HG02642 (cell line): ENCODE measurements at regions not wholly inside any gene's neighbourhood (a gene's known extent, or its start where the extent isn't known, plus 50 kb on each side); places are given as distances from the start of the nearest gene placed in this dataset.

Experiments used
- ATAC-seq: cut with Tn5 transposase; IDR thresholded peaks from one replicate; pipeline ENCODE4 v1.9.1; 2021; ENCODE audit warnings: mild to moderate bottlenecking; ENCODE audit not compliant: unreplicated experiment, poor library complexity

GRCh38 chr13:91184244-91184926 lies 163.1 kb upstream of the MIR17HG start:
- no peak for ATAC-seq

- no peak for ATAC-seq
Observed at GRCh38 chr13:91185294-91185863, 162.1 kb upstream of the MIR17HG start.

- no peak for ATAC-seq
Observed at GRCh38 chr13:91187522-91187921, 160.0 kb upstream of the MIR17HG start.

- ATAC-seq: no peak
Observed at GRCh38 chr13:91189506-91189905, 158.0 kb upstream of the MIR17HG start.

- ATAC-seq: no peak
Observed at GRCh38 chr13:91193358-91193757, 154.1 kb upstream of the MIR17HG start.

GRCh38 chr13:91195789-91196188 lies 151.7 kb upstream of the MIR17HG start:
- no peak for ATAC-seq

- ATAC-seq: no peak
Observed at GRCh38 chr13:91196958-91197357, 150.5 kb upstream of the MIR17HG start.

- ATAC-seq: no peak
Observed at GRCh38 chr13:91199866-91200265, 147.6 kb upstream of the MIR17HG start.

- no peak for ATAC-seq
Observed at GRCh38 chr13:91200486-91200885, 147.0 kb upstream of the MIR17HG start.

GRCh38 chr13:91203430-91203829 lies 144.1 kb upstream of the MIR17HG start:
- ATAC-seq: no peak

GRCh38 chr13:91207261-91207660 lies 140.2 kb upstream of the MIR17HG start:
- ATAC-seq: no peak

- ATAC-seq: no peak
Observed at GRCh38 chr13:91211510-91211909, 136.0 kb upstream of the MIR17HG start.

GRCh38 chr13:91212231-91212630 lies 135.3 kb upstream of the MIR17HG start:
- no peak for ATAC-seq

- ATAC-seq: no peak
Observed at GRCh38 chr13:91214031-91214430, 133.5 kb upstream of the MIR17HG start.

GRCh38 chr13:91216928-91217700 lies 130.4 kb upstream of the MIR17HG start:
- ATAC-seq: no peak

GRCh38 chr13:91219201-91219600 lies 128.3 kb upstream of the MIR17HG start:
- ATAC-seq: no peak

- ATAC-seq: no peak
Observed at GRCh38 chr13:91220872-91221271, 126.6 kb upstream of the MIR17HG start.

- ATAC-seq: no peak
Observed at GRCh38 chr13:91228108-91228507, 119.4 kb upstream of the MIR17HG start.

GRCh38 chr13:91228940-91229339 lies 118.5 kb upstream of the MIR17HG start:
- ATAC-seq: no peak

GRCh38 chr13:91232716-91233115 lies 114.8 kb upstream of the MIR17HG start:
- no peak for ATAC-seq

- ATAC-seq: no peak
Observed at GRCh38 chr13:91233291-91233690, 114.2 kb upstream of the MIR17HG start.

- no peak for ATAC-seq
Observed at GRCh38 chr13:91236182-91236581, 111.3 kb upstream of the MIR17HG start.
